H1 (cell line): ENCODE measurements at regions not wholly inside any gene's neighbourhood (a gene's known extent, or its start where the extent isn't known, plus 50 kb on each side); places are given as distances from the start of the nearest gene placed in this dataset.

Experiments
- CHD7 ChIP-seq: fragments of 300-600 bp; sonication (generic); IDR thresholded peaks from 2 replicates; pipeline ENCODE4 v1.7.1; 2012; ENCODE audit warnings: low read length, moderate library complexity, mild to moderate bottlenecking, inconsistent platforms; ENCODE audit not compliant: insufficient replicate concordance
- KDM1A ChIP-seq: fragments of 200-600, 300-600 bp; sonication (generic); IDR thresholded peaks from 2 replicates; pipeline ENCODE4 v1.7.1; 2016; ENCODE audit warnings: mild to moderate bottlenecking, low read length, borderline replicate concordance

- TF ChIP-seq KDM1A (no peak), CHD7 (no peak)
Measured at GRCh38 chr18:32545631-32546030, 74.9 kb upstream of the GAREM1 start (continued).
